GM13976 (cell line): ENCODE measurements at regions not wholly inside any gene's neighbourhood (a gene's known extent, or its start where the extent isn't known, plus 50 kb on each side); places are given as distances from the start of the nearest gene placed in this dataset.

Experiments
- DNase-seq: peaks from one replicate; pipeline ENCODE4 v3.0.0; 2012; ENCODE audit warnings: low spot score
- CTCF ChIP-seq: IDR thresholded peaks from 2 replicates; pipeline ENCODE4 v1.5.1; 2012; ENCODE audit warnings: borderline replicate concordance, mild to moderate bottlenecking; ENCODE audit not compliant: insufficient read depth; ENCODE audit errors: extremely low read depth, missing control alignments, control extremely low read depth
- in situ Hi-C: fragments of 300-500 bp; cut with MboI; formaldehyde crosslinking; loops from one replicate; pipeline ENCODE4 v1.12.0; 2022; ENCODE audit warnings: low sequenced_read_pairs, mixed read lengths, inconsistent platforms; ENCODE audit not compliant: unreplicated experiment

GRCh38 chr10:44195112-44196007, 189.5 kb downstream of the CXCL12 start:
- no peak for TF ChIP-seq CTCF
- no peak for DNase-seq
- in situ Hi-C loops, result no loop called here

- no peak for DNase-seq
- in situ Hi-C loops, result no loop called here
- TF ChIP-seq CTCF, result no peak
These were observed 190.5 kb downstream of the CXCL12 start for GRCh38 chr10:44194435-44194834.

GRCh38 chr10:44193567-44194220, 191.2 kb downstream of the CXCL12 start:
- TF ChIP-seq CTCF, result no peak
- in situ Hi-C loops, result no loop called here

GRCh38 chr10:44193166-44193565, 191.7 kb downstream of the CXCL12 start:
- no peak for DNase-seq
- in situ Hi-C loops, result no loop called here
- TF ChIP-seq CTCF, result no peak

More at GRCh38 chr10:44193567-44194220, 191.2 kb downstream of the CXCL12 start:
- DNase-seq, result no peak

GRCh38 chr10:44192435-44192834, 192.5 kb downstream of the CXCL12 start:
- DNase-seq, result no peak
- in situ Hi-C loops, result no loop called here

GRCh38 chr10:44190541-44190940, 194.4 kb downstream of the CXCL12 start:
- no peak for TF ChIP-seq CTCF
- in situ Hi-C loops, result no loop called here
- DNase-seq, result no peak

More at GRCh38 chr10:44192435-44192834, 192.5 kb downstream of the CXCL12 start:
- TF ChIP-seq CTCF, result no peak
